Coronary artery (tissue), 2 donors: ENCODE measurements at regions not wholly inside any gene's neighbourhood (a gene's known extent, or its start where the extent isn't known, plus 50 kb on each side); places are given as distances from the start of the nearest gene placed in this dataset.

ENCODE experiments used
- DNase-seq: peaks from one replicate; pipeline ENCODE4 v3.0.0-alpha.2; 2017; ENCODE audit warnings: low spot score
- H3K27ac ChIP-seq, 2 donors: fragments of 200-600 bp; sonication (generic); one replicate each; pipeline ENCODE4 v1.5.1; 2016 to 2019
- H3K4me3 ChIP-seq: fragments of 200-600 bp; sonication (generic); 2 replicates; pipeline ENCODE4 v1.5.1; 2016; ENCODE audit warnings: mild to moderate bottlenecking, moderate library complexity
- TF ChIP-seq, protein P1 (sequence below): fragments of 200-600 bp; sonication (generic); IDR thresholded peaks from one replicate; pipeline ENCODE4 v1.5.1; 2019; ENCODE audit warnings: antibody characterized with exemption

DNA sequence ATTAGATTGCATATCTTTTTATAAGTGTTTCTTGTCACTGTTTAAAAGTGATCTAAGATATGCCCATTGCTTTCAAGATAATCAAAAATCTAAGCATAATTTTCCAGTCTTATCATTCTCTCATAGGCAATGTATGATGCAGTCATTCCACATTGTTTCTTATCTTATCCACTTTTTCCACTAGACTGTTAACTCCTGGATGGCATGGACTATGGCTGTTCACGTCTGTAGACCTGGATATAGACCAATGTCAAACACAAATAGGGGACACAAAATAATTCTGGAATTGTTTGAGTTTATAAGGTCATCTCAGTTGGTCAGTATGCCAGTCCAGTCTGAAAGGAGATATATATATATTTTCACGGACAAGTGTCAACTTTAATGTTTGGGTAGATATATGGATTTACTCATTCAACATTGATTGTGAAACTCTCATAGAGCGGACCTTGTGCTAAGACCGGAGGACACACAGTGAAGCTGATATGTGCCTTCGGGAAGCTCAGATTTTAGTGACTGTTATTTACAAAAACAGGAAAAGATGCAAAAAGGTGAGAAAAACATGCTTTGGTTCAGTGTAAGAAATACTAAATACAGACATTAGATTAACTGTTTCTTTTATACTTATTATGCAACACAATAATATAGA is 689.4 kb upstream of the SLC8A1 start:
- no peak overlapping the region for H3K4me3 ChIP-seq
- H3K27ac ChIP-seq, result no peak overlapping the region
- no peak for DNase-seq
- TF ChIP-seq, protein P1, sequence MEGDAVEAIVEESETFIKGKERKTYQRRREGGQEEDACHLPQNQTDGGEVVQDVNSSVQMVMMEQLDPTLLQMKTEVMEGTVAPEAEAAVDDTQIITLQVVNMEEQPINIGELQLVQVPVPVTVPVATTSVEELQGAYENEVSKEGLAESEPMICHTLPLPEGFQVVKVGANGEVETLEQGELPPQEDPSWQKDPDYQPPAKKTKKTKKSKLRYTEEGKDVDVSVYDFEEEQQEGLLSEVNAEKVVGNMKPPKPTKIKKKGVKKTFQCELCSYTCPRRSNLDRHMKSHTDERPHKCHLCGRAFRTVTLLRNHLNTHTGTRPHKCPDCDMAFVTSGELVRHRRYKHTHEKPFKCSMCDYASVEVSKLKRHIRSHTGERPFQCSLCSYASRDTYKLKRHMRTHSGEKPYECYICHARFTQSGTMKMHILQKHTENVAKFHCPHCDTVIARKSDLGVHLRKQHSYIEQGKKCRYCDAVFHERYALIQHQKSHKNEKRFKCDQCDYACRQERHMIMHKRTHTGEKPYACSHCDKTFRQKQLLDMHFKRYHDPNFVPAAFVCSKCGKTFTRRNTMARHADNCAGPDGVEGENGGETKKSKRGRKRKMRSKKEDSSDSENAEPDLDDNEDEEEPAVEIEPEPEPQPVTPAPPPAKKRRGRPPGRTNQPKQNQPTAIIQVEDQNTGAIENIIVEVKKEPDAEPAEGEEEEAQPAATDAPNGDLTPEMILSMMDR, result no peak

DNA sequence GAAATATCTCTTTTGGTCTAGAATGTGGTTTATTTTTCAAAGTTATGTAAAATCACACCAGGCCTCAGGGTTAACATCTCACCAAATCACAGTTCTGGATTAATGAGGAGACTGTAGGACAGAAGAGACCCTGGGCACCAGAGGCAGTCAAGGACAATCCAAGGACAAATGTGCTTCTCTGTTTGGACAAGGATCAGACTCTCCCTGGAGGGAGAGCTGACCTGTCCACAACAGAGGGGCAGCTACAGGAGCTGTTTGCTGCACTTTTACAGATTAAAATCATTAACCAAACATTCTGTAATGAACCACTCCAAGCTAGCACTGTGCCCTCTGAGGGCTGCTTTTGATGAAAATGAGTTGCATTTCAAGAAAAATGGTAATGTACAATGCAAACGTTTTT is 690.6 kb upstream of the SLC8A1 start:
- no peak overlapping the region for H3K27ac ChIP-seq
- no peak for DNase-seq
- TF ChIP-seq, protein P1, result no peak

DNA sequence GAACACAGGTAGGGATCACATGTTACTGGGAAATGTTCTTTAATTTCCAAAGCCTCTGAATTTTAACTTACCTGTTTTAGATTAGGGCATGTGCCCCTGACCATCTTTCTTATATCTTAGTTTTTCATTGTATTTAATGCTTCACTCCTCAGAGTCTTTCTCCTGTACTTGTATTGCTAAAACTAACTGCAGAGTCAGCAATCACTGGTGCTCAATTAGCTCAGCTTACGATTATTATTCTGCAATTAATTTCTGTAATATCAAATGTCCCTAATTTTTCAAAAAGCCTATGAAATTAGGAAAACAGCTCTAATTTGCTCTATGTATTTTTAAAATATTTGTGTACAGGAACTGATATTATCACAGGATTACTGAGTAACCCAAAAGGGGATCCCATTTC is 693.2 kb upstream of the SLC8A1 start:
- Histone ChIP-seq H3K27ac (no peak overlapping the region), H3K4me3 (no peak overlapping the region)
- no peak for DNase-seq
- TF ChIP-seq, protein P1, result no peak

More for the DNA sequence above, 690.6 kb upstream of the SLC8A1 start:
- no peak overlapping the region for H3K4me3 ChIP-seq

DNA sequence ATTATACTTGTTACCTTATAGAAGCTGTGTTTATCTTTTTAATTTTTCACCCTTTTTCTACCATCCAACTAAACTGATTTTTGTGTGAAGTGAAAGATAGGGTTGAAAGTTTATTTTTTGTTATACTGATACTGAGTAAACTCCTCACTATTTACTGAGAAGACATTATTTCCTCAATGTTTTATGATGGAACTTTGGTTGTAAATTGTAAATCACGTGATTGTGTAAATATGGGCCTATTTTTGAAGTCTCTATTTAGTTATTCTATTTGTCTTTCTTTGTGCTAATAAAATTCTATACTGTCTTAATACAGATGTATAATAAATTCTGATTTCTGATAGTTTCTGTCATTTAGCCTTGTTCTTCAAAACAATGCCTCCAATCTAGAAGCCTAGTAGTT is 697.2 kb upstream of the SLC8A1 start:
- Histone ChIP-seq H3K27ac (no peak overlapping the region), H3K4me3 (no peak overlapping the region)
- DNase-seq, result no peak
- TF ChIP-seq, protein P1, result no peak

DNA sequence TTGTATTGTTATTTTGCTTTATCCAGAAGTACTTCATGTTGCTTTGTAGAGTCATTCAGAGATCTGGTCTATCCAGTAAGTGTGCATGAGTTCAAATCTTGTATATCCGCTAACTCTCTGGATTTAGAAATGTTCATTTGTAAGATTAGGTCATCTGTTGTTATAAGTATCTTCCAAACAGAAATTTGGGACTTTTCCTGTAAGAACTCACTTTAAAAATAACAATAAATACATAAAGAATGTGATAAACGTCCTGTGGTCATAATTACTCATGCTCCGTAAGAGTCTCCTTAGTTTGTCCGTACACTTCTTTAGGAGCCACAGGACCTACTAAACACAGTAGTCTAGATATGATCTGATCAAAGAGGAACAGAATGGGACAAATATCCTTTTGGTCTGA is 699.9 kb upstream of the SLC8A1 start:
- TF ChIP-seq, protein P1, result no peak
- DNase-seq, result no peak
- Histone ChIP-seq H3K4me3 (no peak overlapping the region), H3K27ac (no peak overlapping the region)

DNA sequence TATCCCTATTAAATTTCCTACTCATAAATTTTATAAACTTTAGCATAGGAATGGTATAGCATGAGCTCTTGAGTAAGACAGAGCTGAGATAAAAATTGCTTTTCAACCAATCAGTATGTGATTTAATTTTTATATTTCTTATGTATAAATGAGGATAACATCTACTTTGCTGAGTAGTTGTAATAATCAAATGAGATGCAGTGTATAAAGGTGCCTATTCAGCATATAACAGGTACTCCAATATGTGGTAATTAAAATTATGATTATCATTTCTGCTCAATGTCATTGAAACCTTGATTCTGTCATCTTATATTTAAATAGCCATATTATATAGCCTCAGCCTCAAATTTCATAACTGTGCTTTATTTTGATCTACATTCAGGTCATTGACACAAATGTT is 700.4 kb upstream of the SLC8A1 start:
- no peak for DNase-seq
- TF ChIP-seq, protein P1, result no peak
- H3K27ac ChIP-seq, result no peak overlapping the region
- no peak overlapping the region for H3K4me3 ChIP-seq

DNA sequence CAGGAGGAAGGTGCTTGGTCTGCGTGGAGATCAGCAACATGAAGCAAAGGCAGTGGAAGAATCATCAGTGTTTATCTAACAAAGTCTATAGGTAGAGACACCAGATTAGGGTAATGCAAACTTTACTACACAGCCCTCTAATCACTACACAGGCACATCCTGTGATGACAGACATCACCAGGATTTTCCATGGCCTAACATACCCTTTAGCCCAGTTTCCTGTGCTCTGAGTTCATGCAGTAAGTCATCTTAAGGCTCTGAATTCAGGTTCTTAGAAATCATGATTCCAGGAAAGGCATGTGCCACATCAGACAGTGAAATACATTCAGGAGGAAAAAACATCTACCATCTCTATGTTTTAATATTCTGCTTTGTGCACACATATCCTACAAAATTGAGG is 708.5 kb upstream of the SLC8A1 start:
- TF ChIP-seq, protein P1, result no peak
- no peak for DNase-seq
- no peak overlapping the region for H3K27ac ChIP-seq
- no peak overlapping the region for H3K4me3 ChIP-seq
